Activated CD8-positive, alpha-beta memory T cell treated with anti-CD3 and anti-CD28 coated beads for 1 hour (primary cell): ENCODE measurements at regions not wholly inside any gene's neighbourhood (a gene's known extent, or its start where the extent isn't known, plus 50 kb on each side); places are given as distances from the start of the nearest gene placed in this dataset.
"Not testable (repeated sequence)": the region's sequence is repeated elsewhere in the genome, so short reads cannot be mapped to it uniquely, and the experiment has no call there.

Source experiments
- DNase-seq, 2 donors: peaks; one replicate each; pipeline ENCODE4 v3.0.0-alpha.2; 2020; ENCODE audit warnings: low read depth in 1 of 2; ENCODE audit errors: extremely low read depth in 1 of 2

DNA sequence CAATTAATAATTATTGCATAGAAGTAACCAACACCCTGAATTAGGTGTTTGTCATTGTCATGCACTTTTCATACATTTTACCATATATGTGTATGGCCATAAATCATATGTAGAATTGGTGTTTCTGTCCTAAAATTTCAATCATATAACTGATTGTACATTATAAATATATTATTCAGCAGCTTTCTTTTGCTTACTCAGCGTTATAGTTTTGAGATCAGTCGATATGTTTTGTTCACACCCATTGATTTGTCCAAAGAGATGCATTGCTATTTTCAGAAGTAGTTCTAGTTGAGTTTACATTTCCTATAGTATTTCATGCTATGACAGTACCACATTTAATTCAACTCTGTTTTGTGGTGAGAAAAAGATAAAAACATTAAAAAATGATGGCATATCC is 50.5 kb upstream of the PARP4 start:
- DNase-seq, result no peak

DNA sequence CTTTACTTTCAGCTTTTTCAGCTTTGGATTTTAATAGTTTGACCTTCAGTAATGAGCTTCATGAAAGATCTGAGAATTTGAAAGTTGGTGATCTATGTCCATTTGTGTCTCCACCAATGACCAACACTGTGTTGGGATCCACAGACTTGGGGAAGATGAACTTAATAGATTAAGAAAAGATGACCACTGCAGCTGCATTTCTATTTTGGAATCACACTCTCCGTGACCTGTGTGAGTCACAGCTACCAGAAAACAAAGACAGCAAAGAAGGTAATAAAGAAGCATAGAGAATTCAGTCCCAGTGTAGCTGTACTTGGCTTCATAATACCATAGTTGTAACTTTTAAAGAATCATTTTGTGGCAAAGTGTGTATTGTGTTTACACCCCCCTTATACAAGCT is 51.4 kb upstream of the PARP4 start:
- DNase-seq, result not testable (repeated sequence)

DNA sequence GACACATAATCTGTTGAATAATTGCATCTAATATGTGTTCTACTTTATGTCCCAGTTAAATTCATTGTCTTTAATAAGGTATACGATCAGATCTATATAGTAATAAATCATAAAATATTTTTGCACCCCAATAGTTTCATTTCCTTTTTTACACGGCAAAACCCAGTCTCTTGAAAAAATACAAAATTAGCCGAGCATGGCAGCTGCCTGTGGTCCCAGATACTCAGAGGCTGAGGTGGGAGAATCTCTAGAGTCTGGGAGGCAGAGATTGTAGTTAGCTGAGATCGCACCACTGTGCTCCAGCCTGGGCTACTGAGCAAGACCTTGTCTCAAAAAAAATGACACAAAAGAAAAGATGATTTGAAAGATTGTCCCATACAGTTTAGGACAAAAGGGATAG is 52.3 kb upstream of the PARP4 start:
- DNase-seq, result no peak

- DNase-seq, result not testable (repeated sequence)
These were observed 55.0 kb upstream of the PARP4 start for GRCh38 chr13:24567593-24567992.

DNA sequence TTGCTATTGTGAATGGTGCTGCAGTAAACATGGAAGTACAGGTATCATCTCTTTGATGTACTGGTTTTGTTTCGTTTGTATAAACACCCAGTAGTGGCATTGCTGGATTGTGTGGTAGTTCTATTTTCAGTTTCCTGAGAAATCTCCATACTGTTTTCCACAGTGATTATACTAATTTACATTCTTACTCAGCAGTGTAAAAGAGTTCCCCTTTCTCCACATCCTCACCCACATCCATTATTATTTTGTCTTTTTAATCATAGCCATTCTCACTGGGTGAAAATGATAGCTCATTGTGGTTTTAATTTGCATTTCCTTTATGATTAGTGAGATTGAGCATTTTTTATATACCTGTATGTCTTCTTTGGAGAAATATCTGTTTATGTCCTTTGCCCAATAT is 62.3 kb upstream of the PARP4 start:
- DNase-seq, result no peak

DNA sequence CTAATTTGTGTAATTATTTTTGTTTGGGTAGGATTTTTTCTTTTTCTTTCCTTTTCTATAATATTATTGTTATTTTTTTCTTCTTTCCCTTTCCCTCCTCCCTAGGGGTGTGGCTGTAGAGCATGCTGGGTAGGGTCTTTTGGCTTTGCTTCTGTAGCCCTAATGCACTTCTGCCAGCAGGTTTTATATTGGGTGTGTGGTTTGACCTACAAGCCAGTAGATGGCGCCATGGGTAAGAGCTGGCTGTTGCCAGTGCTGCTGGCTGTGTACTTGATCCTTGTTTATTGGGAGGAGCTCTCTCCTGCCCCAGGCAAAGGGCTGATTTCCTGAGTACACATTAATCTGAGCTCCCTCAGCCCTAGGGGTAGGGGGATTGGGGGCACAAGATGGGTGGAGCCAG is 67.7 kb upstream of the PARP4 start:
- not testable (repeated sequence) for DNase-seq

GRCh38 chr13:24581578-24581977 is 69.0 kb upstream of the PARP4 start:
- DNase-seq, result not testable (repeated sequence)

DNA sequence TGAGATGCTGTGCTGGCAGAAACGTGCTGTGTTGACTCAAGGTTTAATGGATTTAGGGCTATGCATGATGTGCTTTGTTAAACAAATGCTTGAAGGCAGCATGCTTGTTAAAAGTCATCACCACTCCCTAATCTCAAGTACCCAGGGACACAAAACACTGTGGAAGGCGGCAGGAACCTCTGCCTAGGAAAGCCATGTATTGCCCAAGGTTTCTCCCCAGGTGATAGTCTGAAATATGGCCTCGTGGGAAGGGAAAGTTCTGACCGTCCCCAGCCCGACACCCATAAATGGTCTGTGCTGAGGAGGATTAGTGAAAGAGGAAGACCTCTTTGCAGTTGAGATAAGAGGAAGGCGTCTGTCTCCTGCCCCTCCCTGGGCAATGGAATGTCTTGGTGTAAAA is 79.1 kb upstream of the PARP4 start:
- DNase-seq, result not testable (repeated sequence)

- DNase-seq, result not testable (repeated sequence)
These were observed 82.1 kb upstream of the ATP12A start for GRCh38 chr13:24597906-24598670.

- DNase-seq, result not testable (repeated sequence)
These were observed 81.0 kb upstream of the ATP12A start for GRCh38 chr13:24599019-24599791.

DNA sequence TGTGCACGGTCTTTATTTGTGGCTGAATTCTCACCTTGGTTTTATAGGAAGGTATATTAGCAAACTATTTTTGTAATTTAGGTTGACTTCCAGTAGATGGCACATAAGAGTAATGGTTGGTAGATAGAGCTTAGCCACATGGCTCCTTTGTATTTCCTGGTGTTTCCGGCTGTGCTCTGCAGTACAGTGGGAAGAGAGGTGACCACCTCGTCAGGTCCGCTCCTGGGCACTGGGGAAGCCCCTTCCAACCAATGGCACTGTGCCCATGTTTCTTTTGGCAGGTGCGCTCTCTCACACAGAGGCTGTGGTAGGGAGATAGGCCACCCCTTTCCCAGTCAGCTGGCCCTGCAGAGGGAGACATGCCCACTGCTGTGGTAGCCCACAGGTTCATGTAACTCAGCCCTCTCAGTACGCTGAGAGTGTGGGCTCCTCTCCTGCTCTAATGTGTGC is 74.3 kb upstream of the ATP12A start:
- DNase-seq, result no peak

- no peak for DNase-seq
These were observed 73.6 kb upstream of the ATP12A start for GRCh38 chr13:24606486-24607170.

DNA sequence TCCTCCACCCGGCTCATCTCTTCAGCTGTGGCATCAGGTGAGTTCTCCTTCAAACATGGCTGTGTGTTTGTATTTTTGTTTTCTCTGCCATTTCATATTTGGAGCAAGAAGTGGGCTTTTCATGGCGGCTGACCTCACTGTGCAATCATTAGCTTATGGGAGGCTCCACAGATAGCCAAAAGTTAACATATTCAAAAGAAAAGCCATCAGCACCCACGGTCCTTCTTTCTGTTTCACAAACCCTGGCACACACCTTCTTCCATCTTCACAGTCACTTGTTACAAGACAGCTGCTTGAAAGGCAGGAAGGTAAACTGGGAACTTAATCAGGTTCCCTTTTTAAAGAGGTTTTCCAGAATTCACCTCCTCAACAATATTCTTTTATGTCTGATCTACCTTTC is 69.3 kb upstream of the ATP12A start:
- no peak for DNase-seq

DNA sequence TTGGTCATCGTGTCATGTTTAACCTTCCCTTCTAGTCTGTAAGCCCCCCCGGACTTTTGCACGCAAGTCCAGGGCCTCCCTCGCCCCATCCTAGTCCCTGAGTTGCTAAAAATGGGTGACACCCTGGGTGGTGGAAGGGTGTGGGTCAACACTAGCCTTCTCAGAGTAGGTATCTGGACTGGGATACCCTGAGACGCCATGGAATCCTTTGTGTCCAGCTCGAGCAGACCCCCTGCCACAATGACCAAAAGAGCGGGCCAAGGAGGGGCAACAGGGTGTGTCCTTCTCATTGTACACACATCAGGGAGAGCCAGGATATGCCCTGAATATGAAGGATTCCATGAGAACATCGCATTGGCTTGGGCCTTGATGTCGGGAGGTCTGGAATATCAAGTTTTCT is 67.5 kb upstream of the ATP12A start:
- DNase-seq, result no peak

GRCh38 chr13:24613128-24613527 is 67.1 kb upstream of the ATP12A start:
- no peak for DNase-seq

DNA sequence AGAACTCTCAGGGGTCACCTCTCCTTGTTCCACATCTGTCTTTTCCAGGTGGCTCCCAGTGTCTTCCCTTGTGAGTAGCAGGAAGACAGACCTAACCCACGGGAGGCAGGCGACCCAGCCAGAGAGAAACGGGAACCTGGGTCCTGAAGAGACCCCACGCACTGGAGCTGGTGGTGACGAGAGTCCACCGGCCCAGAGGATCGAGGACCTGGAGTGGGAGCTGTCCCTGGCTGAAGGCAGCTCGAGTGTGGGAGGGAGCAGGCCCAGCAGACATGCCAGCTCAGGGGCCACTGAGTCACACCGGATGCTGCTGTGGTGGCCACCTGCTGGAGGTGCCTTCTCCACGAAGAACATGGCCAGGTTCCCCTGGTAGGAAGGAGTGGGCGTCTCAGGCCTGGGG is 66.5 kb upstream of the ATP12A start:
- no peak for DNase-seq

- no peak for DNase-seq
These were observed 65.7 kb upstream of the ATP12A start for GRCh38 chr13:24614306-24615080.

- DNase-seq, result no peak
These were observed 65.1 kb upstream of the ATP12A start for GRCh38 chr13:24615114-24615513.

- DNase-seq, result no peak
These were observed 64.2 kb upstream of the ATP12A start for GRCh38 chr13:24615911-24616472.

GRCh38 chr13:24616514-24616913 is 63.7 kb upstream of the ATP12A start:
- no peak for DNase-seq
